Muscle of back (tissue), 3 donors: ENCODE measurements at regions not wholly inside any gene's neighbourhood (a gene's known extent, or its start where the extent isn't known, plus 50 kb on each side); places are given as distances from the start of the nearest gene placed in this dataset.
"Not testable (repeated sequence)": the region's sequence is repeated elsewhere in the genome, so short reads cannot be mapped to it uniquely, and the experiment has no call there.

Experiments used
- DNase-seq, 3 donors: peaks; one replicate each; pipeline versions ENCODE4 v3.0.0 to v3.0.0-alpha.2; 2013

- no peak for DNase-seq
Measured at GRCh38 chr21:15472108-15473040, 257.4 kb upstream of the USP25 start.

GRCh38 chr21:15477773-15478172 lies 252.0 kb upstream of the USP25 start:
- not testable (repeated sequence) for DNase-seq

GRCh38 chr21:15480160-15480559 lies 249.6 kb upstream of the USP25 start:
- DNase-seq, result no peak

- peak; percentile 86 to 95 (median 92) for DNase-seq
Measured at GRCh38 chr21:15483138-15483780, 246.5 kb upstream of the USP25 start.

GRCh38 chr21:15486460-15487195 lies 243.2 kb upstream of the USP25 start:
- DNase-seq, result no peak

- no peak for DNase-seq
Measured at GRCh38 chr21:15487196-15487550, 242.6 kb upstream of the USP25 start.

GRCh38 chr21:15491100-15491499 lies 238.7 kb upstream of the USP25 start:
- no peak for DNase-seq

- no peak for DNase-seq
Measured at GRCh38 chr21:15493646-15494045, 236.1 kb upstream of the USP25 start.

GRCh38 chr21:15494481-15494880 lies 235.3 kb upstream of the USP25 start:
- DNase-seq, result no peak

GRCh38 chr21:15495965-15496364 lies 233.8 kb upstream of the USP25 start:
- DNase-seq, result no peak

GRCh38 chr21:15496911-15497310 lies 232.9 kb upstream of the USP25 start:
- no peak for DNase-seq

GRCh38 chr21:15498455-15498854 lies 231.3 kb upstream of the USP25 start:
- DNase-seq, result no peak

GRCh38 chr21:15506086-15506485 lies 223.7 kb upstream of the USP25 start:
- no peak for DNase-seq

GRCh38 chr21:15508554-15508953 lies 221.2 kb upstream of the USP25 start:
- no peak for DNase-seq

- no peak for DNase-seq
Measured at GRCh38 chr21:15514073-15514946, 215.5 kb upstream of the USP25 start.

- DNase-seq, result no peak
Measured at GRCh38 chr21:15515908-15516307, 213.9 kb upstream of the USP25 start.

- DNase-seq, result no peak
Measured at GRCh38 chr21:15517394-15517793, 212.4 kb upstream of the USP25 start.

GRCh38 chr21:15520811-15521643 lies 208.8 kb upstream of the USP25 start:
- no peak for DNase-seq

- no peak for DNase-seq
Measured at GRCh38 chr21:15521644-15522001, 208.2 kb upstream of the USP25 start.

GRCh38 chr21:15522148-15522547 lies 207.6 kb upstream of the USP25 start:
- DNase-seq, result no peak

- DNase-seq, result no peak
Measured at GRCh38 chr21:15524855-15525254, 204.9 kb upstream of the USP25 start.
